Stimulated activated CD8-positive, alpha-beta memory T cell treated with anti-CD3 and anti-CD28 coated beads, Interleukin-15, amount 100 ng/mL, for 1 hour (primary cell): ENCODE measurements at regions not wholly inside any gene's neighbourhood (a gene's known extent, or its start where the extent isn't known, plus 50 kb on each side); places are given as distances from the start of the nearest gene placed in this dataset.
"Not testable (repeated sequence)": the region's sequence is repeated elsewhere in the genome, so short reads cannot be mapped to it uniquely, and the experiment has no call there.

Experiments
- DNase-seq: peaks from one replicate; pipeline ENCODE4 v3.0.0-alpha.2; 2020; ENCODE audit warnings: low read depth

DNA sequence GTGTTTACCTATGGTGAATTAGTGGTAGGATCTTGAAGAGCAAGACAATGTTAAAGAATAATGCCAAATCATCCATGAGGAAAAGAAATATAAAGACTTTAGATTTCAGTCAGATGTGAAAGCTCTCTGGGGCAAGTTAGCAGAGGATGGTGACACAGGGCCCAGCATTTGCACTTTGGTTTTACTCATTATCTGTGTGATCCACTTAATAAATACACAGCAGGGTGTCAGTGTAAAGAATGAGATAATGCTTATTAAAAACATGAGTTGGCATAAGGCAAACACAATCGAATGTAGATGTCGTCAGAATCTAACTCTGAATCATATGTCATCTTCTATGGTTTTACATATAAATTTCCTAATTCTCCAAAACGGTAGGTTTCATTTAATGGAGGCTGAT is 130.4 kb upstream of the PREP start:
- no peak for DNase-seq

DNA sequence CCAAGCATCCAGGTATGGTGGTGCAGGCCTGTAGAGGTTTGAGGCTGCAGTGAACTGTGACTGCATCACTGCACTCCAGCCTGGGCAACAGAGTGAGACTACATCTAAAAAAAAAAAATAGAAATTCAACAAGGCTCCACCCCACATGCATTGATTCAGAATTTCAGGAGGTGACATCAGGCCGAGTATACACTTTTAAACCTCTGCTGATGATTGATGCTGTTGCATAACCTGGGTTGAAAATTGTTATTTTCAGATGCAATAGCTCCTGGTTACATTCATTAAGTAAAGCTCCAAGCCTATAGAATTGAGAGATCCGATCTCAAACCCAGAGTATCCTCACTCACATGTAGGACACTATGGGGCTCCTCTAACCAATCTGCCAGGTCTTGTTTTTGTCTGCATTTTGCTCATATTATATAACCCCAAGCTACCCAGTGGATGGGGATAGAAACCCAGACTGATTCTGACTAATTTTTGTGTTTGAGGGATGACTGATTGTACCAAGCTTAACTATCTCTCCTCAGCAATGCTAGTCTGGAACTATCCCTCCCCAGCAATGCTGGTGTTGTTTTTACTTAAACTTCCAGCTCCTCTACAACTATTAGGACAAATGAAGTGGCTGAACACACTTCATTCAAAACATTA is 123.5 kb upstream of the PREP start:
- DNase-seq, result no peak

DNA sequence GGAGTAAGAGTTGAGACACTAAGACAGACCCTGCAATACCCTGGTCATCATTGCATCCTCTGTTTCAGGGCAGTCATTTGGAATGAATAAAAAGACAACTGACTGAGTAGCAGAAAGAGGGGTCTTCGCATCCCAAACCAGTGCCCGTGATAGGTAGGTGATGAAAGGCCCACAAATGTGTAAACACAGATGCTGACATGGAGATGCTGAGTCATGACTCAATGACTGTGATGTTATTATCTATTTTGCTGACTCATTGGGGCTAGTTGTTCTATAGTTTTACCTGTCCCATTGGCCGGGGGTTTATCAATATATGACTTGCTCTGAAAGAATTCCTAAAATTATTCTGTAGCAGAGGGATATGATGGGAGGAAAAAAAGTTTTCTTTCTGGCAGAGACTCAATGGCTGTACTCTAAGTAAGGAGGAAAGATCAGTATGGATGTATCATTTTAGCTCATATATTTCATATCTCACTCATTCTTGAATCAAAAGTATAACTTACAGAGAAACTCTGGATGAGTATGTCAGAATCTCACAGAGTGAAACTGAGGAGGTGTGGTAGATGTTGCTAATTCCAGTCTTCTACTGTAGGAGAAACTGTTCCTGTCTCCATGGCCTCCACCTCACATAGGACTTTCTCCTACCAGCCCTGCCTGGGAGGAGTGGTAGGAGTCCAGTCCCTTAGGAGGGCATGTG is 119.9 kb upstream of the PREP start:
- no peak for DNase-seq

DNA sequence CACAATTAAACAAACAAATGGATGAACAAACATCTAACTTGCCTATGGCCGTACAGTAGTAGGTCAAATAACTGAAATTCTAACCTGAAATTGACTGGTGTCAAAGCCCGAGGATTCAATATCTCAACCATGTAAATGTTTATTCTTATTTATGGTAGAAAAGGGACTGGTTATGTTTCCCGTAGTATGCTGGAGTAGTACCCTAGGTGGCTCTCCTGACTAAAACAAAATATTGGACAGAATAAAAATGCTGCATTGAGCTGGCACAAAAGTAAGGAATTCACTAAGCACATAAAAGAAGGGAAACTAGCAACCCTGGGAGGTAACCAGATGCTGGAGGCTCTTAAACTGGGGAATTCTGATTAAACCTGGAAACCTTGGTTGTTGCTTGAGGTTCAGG is 117.1 kb upstream of the PREP start:
- no peak for DNase-seq

DNA sequence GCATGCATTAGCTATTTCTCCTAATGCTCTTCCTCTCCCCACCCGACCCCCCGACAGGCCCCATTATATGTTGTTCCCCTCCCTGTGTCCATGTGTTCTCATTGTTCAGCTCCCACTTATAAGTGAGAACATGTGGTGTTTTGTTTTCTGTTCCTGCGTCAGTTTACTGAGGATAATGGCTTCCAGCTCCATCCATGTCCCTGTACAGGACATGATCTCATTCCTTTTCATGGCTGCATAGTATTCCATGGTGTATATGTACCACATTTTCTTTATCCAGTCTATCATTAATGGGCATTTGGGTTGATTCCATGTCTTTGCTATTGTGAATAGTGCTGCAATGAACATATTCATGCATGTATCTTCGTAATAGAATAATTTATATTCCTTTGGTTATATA is 116.1 kb upstream of the PREP start:
- DNase-seq, result not testable (repeated sequence)

DNA sequence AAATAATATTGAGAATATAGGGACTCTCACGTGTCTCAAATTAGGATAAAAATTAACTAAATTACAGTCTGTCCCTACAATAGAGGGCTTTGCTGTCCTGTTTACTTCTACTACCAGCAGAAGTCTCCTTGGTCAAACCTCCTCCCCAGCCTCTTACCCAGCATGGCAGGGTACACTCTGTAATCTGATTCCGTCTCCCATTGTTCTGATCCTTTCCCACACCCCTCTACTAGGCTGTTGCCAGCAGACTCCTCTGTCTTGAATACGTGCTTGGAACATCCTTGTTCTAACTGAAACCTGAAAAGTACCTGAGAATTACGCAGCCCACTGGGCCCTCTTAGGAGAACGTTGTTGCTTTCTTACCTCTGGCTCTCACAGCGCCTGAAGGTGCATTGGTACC is 112.2 kb upstream of the PREP start:
- DNase-seq, result no peak

DNA sequence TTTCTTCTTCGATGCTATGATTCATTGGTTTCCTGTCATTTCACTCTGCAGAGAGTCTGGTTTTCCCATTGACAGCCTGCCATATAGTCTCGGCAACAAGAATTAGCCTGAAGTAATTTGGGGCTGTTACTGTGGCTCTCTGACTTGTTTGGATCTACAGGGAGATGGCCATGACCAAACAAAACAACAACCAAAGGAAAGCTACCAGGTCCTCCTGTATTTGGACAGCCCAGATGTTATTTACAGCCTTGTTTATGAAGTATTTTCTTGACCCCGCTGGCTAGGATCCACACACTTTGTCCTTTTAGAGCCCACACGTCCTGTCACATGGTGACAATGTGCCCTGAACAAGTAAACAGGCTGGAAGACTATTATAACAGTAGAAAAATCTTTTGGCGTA is 111.4 kb upstream of the PREP start:
- no peak for DNase-seq

DNA sequence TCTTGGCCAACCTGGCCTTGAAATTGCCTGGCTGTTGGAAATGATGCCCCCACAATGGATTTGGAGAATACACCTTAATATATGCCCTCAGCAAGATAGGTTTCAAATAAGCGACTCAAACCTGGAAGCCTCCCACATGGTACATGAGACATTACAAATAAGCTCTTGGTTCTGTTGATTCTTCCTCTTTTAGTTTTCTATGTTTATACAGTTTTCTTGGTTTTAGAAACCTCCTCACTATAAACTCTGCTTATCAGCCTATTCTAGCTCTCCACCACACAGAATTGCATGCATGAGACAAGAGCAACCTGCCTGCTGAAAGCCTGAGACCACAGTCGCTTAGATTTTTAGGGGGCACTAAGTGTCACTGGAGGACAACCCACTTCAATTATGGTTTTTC is 108.8 kb upstream of the PREP start:
- DNase-seq, result no peak

DNA sequence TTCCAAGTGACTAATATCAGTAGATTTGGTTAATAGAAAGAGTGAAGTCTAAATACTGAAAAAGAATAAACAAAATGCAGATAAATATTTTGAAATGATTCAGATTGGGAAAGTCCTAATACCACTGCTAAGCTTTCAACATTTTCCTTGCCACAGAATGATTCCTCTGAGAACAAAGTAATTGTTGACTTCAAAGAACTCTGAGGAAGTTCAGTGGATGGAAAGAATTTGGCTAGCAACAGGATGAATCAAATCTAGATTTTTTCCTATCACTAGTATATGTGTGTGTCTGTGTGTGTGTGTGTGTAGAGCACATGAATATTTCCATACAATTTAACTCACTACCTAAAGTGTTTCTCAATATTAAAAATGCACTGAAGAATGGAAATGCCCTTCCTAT is 107.9 kb upstream of the PREP start:
- DNase-seq, result no peak

DNA sequence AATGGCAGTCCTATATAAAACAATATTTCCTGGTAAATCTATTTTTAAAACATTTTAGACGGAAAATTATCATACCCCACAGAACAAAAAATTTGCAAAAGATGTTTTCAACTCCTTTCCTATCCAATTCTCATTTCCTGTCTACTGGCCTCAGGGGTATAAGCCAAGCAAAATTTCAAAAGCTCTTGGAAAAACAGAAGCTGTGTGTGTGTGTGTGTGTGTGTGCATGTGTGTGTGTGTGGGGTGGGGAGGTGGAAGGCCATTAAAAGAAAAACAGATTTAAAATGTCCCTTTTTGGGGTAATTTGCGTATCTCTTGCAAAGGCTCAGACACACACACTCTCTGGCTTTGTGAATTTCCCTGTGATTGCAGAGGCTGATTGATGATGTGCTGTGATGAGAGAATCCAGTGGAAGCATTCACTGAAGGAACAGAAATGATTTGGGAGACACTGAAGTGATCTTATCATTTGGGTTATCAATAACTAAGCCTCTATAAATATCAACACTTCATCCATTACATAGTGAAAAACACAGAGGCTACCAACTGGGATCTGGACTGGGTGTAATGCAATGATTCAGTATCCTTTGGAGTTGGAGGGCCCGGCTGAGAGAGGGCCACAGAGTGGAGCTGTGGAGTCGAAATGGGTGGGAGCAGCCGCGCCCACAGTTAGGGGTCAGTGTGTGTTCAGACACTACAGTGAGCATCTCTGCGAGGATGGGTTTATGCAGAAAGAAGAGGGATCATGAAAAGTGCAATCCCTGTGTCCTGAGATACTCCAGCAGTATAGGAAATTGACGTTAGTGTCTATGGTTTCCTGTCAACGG is 106.8 kb upstream of the PREP start:
- DNase-seq, result no peak

DNA sequence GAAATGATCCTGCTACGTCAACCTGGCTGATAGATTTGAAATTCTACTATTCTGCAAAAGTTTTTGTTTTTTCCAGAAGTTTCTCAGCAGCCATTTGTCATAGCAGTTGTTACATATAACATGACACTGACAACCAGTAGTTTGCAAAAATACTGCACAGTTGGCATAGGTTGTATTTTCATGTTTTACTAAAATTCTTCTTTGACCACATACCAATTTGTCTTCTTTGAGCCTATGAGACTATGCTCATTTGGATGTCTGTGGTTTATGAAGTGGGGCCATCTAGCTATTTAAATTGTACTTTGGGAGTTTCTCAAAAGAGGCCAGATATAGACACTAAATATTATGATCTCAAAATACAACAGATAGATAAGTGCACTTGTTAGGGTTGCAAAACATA is 104.9 kb upstream of the PREP start:
- DNase-seq, result no peak

DNA sequence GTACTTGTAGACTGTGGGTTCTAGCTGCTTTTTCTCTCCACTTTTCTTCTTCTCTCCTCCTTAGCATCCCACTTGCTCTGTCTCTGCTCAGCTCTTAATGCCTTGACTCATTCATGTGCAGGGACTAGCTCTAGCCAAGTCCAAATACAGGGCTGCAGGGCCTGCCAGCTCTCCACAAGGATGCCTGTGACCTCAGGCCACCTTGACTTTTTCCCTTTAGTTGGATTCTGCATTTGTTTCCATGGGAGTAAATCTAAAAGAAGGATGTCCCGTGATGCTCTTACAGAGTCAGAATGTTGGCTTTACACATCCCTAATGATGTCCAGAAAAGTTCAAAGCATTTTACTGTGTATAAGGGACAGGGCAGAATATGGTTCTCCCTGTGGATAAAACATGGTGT is 101.8 kb upstream of the PREP start:
- DNase-seq, result no peak

DNA sequence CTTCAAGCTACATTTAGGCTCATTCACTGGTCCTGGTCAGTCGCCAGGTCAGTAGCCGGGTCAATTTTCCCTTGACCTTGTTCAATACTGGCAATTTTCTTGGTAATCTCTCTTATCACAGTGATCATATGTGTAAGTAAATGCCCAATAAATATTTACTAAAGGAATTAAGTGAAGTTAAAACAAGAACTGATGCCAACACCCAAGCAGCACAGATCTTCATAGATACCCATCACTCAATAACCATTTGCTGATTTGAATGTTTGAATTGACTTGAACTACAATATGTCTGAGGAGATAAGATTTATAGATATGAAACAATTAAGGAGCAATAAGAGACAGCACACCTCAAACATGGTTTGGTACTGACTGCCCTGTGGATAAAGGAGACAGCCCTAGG is 100.8 kb upstream of the PREP start:
- DNase-seq, result no peak

DNA sequence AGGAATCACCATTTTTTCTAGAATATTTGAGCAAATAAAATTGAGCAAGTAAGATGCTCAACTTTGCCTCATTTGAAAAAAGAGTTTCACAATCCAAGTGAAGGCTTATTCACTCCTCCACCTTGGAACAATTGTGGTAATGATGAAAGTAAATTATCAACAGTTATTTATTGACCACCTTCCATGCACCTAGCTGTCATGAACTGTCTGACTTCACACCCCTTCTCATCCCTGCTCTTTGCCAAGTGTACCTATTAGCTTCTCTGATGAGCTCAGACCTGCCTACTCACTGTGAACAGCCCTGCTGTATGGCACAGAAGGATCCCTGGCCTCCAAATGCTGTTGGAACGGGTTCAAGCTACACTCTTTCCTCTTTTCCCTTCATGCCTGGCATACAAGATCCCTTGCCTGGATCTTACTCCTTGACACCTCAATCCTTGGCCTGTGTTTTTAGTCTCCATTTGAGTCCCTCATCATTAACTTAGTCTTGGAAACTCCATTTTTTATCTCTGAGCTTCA is 99.0 kb upstream of the PREP start:
- no peak for DNase-seq

DNA sequence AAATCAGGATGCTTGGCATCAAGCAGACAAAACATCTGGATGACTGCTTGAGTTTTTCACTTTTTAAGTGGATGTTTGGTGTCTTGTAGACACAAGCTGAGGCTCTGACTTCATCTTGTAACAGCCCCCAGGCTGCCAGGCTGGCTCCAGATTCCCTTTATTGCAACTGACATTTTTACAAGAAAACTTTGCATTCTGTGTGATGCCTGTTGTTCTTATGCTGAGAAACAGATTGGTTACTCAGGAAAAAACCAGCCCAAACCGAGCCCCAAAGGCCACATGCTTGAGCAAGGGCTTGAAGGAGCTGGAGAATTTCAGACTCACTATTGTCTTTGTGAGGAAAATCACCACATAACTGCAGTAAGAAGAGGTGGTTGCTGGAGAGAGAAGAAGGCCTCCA is 98.4 kb upstream of the PREP start:
- DNase-seq, result no peak

DNA sequence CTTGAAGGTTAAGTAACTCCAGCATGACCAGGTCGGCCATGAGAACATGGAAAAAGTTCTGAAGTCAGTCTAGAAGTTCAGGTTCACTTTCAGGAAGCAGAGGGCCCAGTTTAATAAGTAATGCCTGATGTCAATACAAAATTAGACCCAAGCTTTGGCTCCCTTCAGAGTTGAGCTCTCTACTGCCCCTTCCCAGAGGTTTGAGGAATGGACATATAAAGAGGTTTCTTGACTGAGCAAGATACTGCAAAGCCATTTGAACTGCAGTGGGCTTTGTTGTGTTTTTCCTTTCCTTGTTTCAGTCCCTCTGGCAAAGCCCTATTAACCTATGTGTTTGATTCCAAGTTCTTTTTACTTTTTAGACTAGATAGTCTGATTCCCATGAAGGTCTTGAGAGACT is 97.8 kb upstream of the PREP start:
- no peak for DNase-seq

DNA sequence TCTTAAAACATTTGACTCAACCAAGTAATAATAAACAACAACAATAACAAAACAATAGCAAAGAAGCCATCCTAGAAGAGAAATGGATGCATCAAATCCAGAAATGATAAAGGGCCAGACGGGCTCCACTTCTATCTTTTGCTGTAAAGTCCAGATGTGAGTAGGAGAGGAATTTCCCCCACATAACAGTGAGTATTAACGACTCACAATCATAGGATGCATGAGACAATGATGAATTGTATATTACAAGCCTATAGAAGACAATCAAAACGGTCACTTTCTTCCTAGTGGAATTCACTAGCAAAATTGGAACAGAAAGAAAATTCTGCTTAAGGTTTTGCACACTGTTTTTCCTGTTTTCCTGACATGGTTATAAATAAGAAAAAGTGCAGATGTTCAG is 97.0 kb upstream of the PREP start:
- no peak for DNase-seq

DNA sequence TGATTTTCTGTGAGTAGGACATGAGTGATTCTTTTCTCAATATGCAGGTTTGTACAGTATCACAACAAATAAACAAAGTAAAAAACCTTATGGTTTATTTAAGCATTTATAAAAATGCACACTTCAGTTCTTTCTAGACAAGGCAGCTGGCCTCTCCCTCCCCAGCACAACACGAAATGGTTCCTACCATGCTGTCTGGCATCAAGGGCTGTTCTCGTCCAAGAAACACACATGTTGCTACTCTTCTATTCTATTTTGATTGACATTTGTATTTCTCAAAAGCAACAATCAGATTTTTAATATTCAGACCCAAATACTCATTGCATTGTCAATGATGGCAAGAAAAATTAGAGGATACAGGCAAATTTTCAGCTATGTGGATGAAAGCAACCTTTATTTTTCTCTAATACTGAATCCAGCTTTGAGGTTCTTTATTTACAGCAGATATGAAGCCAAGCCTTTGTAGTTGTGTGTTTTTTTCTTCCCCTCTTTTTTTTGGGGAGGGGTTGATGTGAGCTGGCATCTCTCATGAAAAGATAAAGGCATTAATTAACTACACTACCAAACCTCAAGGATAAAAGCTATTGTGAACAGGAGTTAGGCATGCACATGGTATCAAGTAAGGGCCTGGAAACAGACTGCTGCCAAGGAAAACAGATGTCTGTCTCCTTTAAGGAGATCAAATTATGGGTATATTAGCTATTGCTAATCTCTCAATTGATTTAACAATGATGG is 96.4 kb upstream of the PREP start:
- no peak for DNase-seq

DNA sequence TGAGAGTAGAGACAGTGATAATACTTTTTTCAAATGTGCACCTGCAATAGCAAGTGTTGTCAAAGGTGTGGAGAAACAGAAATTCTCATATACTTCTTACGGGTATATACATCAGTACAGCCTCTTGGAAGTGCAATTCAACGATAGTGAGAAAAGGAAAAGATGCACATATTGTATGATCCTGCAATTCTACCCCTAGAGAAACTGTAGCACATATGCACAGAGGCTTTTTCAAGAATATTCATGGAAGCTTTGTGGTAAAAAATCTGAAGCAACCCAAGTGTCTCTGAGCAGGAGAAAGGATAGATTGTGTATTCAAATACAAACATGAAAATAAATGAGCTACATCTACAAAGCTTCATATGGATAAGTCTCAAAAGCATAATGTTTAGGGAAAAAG is 94.7 kb upstream of the PREP start:
- no peak for DNase-seq

DNA sequence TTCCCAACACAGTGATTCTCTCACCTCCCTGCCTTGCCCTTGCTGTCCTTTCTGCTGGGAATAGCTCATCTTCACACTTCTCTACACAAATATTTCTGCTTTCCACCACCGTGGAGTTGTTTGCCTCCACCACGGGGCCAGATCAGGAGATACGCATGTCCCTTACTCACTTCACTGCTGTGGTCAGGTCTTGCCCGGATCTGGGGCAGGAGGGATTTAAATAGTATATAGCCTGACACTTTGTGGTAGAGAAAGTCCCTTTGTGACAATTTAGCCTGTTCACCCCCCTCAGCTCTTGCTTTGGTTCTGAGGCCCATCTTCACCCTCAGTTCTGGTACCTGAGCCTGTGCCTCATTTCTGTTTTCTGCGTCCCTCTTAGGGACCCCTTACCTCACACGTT is 92.6 kb upstream of the PREP start:
- DNase-seq, result no peak

DNA sequence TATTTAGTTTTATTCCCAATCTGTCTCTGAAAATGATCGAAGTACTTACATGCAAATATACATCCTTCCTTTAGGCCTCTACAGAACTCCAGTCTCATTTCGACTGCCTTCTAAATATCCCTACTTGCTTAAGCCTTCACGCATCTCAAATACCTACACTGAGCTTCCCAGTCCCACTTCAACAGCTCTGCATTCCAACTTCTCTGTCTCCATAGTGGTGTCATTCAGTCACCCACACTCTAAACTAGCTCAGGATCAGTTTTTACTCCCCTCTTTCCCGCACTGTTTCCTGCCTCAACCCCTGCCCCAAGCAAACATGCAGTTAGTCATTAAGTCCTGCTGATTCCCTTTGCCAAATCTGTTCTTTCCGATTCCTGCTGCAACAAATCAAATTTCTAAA is 91.8 kb upstream of the PREP start:
- DNase-seq, result no peak

DNA sequence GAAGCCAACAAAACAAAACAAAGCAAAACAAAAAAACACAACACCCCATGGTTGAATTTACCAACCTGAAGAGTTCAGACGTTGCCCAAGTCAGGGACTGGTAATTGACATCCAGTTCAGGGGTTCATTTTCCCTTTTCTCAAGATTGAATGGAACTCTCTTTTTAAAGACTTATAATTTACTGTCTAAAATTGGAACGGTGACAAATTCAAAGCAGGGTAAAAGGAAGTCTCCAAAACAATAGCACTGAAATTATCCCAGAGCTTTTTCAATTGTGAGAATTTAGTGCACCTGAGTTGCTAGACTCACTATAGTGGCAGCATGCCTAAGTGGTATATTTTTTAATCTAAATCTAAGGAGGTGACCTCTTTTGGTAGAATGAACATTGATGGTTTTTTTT is 90.9 kb upstream of the PREP start:
- DNase-seq, result no peak
